ENCODE measurements at regions not wholly inside any gene's neighbourhood (a gene's known extent, or its start where the extent isn't known, plus 50 kb on each side); places are given as distances from the start of the nearest gene placed in this dataset.

DNA sequence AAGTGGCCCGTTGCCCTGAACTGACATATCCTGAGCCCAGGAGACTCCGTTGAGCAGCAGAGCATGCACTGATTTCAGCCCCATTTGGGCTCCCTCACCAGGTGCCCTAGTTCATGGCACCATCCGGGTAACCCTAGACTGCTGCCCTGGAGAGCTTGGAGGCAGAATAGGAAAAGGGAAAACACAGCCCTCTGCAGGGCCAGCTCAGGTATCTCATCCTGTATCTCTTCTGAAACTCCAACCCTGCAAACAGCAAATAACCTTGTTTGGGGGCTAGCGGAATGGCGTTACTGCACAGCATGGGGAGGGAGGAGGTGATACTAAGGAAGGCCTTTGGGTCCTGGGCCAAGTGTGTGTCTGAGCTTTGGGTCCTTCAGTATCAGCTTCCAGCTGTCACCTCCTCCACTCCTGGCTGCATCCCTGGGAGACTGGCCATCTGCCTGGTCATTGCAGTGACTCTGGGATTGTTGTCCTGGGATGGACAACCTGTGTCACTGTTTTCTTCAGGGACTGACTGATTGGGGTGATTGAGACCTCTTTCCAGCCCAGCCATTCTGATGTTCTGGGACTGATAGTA lies 233.8 kb upstream of the SKOR2 start:
- DNase-seq (ENCODE audit: low read depth) = no peak
- TF ChIP-seq, protein P1, sequence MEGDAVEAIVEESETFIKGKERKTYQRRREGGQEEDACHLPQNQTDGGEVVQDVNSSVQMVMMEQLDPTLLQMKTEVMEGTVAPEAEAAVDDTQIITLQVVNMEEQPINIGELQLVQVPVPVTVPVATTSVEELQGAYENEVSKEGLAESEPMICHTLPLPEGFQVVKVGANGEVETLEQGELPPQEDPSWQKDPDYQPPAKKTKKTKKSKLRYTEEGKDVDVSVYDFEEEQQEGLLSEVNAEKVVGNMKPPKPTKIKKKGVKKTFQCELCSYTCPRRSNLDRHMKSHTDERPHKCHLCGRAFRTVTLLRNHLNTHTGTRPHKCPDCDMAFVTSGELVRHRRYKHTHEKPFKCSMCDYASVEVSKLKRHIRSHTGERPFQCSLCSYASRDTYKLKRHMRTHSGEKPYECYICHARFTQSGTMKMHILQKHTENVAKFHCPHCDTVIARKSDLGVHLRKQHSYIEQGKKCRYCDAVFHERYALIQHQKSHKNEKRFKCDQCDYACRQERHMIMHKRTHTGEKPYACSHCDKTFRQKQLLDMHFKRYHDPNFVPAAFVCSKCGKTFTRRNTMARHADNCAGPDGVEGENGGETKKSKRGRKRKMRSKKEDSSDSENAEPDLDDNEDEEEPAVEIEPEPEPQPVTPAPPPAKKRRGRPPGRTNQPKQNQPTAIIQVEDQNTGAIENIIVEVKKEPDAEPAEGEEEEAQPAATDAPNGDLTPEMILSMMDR (IDR thresholded peaks at IDR 0.05; ENCODE audit: insufficient read depth, low read length, poor library complexity, severe bottlenecking) = no peak
- no peaks in the 10 kb centered on the region for H3K36me3 ChIP-seq (ENCODE audit: control insufficient read depth, insufficient read depth, low read length)
- no peak overlapping the region for H3K4me3 ChIP-seq (ENCODE audit: low read depth, low read length)
- no peaks in the 10 kb centered on the region for H3K27me3 ChIP-seq (ENCODE audit: control insufficient read depth, insufficient read depth, low read length)

DNA sequence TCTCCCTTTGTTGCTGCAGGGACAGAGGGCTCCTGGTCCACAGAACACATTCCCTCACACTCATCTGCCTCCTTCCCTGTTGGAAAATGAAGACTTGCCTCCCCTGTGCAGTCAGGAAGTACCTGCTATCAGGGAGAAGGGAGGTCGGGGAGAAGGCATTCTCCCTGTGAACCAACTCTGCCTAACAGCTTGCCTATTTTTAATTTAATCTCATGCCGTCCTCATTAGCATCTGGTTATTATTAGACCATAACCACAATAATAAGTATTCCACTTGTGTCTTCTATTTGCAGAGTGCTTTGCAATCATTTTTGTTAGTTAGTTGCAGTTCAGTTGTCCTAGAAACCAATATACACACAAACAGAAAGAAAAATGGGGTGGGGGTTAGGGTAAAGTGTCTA lies 232.6 kb upstream of the SKOR2 start:
- Histone ChIP-seq H3K4me3 (ENCODE audit: low read depth, low read length) (no peak overlapping the region), H3K27me3 (ENCODE audit: control insufficient read depth, insufficient read depth, low read length) (no peaks in the 10 kb centered on the region), H3K36me3 (ENCODE audit: control insufficient read depth, insufficient read depth, low read length) (no peaks in the 10 kb centered on the region)
- TF ChIP-seq, protein P1 (IDR thresholded peaks at IDR 0.05; ENCODE audit: insufficient read depth, low read length, poor library complexity, severe bottlenecking) = no peak
- DNase-seq (ENCODE audit: low read depth) = no peak

DNA sequence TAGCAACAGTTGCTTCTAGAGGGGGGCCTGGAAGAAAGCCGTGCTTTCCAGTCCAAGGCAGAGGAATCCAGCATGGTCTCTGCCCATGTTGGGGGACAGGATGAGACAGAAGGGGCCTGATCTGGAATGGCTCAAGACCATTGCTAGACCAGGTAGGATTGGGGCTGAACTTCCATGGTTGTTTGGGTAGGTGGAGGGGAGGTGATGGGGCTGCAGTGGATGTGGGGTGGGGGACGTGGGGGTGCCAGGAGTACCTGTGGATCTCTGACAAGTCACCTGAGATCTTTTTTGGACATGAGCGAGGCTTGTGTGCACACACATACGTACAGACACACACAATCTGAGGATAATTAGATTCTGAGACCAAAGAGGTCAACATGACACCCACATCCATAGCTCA lies 228.7 kb upstream of the SKOR2 start:
- Histone ChIP-seq H3K4me3 (ENCODE audit: low read depth, low read length) (no peak overlapping the region), H3K27me3 (ENCODE audit: control insufficient read depth, insufficient read depth, low read length) (no peaks in the 10 kb centered on the region), H3K36me3 (ENCODE audit: control insufficient read depth, insufficient read depth, low read length) (no peaks in the 10 kb centered on the region)
- TF ChIP-seq, protein P1 (IDR thresholded peaks at IDR 0.05; ENCODE audit: insufficient read depth, low read length, poor library complexity, severe bottlenecking) = no peak
- no peak for DNase-seq (ENCODE audit: low read depth)

DNA sequence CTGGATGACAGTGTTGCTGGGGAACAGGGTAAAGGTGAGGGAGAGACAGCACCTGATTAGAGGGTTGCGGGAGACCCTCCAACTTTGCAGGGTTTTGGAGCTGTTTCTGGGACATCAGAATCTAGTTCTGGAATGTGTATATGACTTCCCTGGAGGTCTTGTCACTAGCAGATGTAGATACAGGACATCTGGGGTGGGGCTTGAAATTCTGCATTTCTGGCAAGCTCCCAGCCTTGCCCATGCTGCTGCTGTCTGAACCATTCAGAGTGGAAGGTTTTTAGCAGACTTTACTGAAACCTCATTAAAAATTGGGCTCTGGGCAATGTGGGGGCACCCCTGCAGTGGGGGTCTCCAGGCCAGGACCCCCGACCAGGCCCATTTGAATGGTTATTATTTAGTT lies 220.3 kb upstream of the SKOR2 start:
- H3K27me3 ChIP-seq (ENCODE audit: control insufficient read depth, insufficient read depth, low read length) = no peaks in the 10 kb centered on the region
- TF ChIP-seq, protein P1 (IDR thresholded peaks at IDR 0.05; ENCODE audit: insufficient read depth, low read length, poor library complexity, severe bottlenecking) = no peak
- no peaks in the 10 kb centered on the region for H3K36me3 ChIP-seq (ENCODE audit: control insufficient read depth, insufficient read depth, low read length)
- no peak overlapping the region for H3K4me3 ChIP-seq (ENCODE audit: low read depth, low read length)
- no peak for DNase-seq (ENCODE audit: low read depth)

DNA sequence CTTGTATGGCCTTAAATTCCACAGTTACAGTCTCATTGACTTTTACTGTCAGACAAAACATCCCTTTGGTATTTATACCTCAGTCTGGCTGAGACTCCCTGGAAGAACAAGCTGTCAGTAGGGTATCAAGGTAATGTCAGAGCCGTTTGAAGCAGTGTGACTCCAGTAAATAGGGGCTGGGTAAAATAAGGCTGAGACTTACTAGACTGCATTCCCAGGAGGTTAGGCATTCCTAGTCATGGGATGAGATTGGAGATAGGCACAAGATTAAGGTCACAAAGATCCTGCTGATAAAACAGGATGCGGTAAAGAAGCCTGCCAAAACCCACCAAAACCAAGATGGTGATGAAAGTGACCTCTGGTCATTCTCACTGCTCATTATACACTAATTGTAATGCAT lies 219.5 kb upstream of the SKOR2 start:
- no peak for DNase-seq (ENCODE audit: low read depth)
- Histone ChIP-seq H3K27me3 (ENCODE audit: control insufficient read depth, insufficient read depth, low read length) (no peaks in the 10 kb centered on the region), H3K4me3 (ENCODE audit: low read depth, low read length) (no peak overlapping the region), H3K36me3 (ENCODE audit: control insufficient read depth, insufficient read depth, low read length) (no peaks in the 10 kb centered on the region)
- TF ChIP-seq, protein P1 (IDR thresholded peaks at IDR 0.05; ENCODE audit: insufficient read depth, low read length, poor library complexity, severe bottlenecking) = no peak

DNA sequence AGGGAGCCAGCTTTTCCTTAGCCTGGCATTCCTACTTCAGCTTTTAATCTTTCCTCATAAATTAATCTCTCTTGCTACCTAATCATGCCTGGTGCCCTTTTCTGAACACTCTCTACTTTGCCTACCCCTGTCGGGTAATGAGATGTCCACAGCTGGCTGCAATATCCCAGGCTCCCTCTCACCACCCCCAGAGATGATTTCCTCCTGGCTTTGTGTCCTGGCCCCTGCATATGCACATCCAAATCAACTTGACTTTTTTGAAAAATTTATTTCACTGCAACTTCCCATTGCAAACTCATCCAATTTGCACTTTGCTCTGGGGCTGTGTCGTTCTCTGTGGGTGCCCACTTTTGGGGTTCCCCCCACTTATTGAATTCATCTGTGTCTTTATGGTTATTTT lies 218.1 kb upstream of the SKOR2 start:
- no peaks in the 10 kb centered on the region for H3K27me3 ChIP-seq (ENCODE audit: control insufficient read depth, insufficient read depth, low read length)
- TF ChIP-seq, protein P1 (IDR thresholded peaks at IDR 0.05; ENCODE audit: insufficient read depth, low read length, poor library complexity, severe bottlenecking) = no peak
- no peaks in the 10 kb centered on the region for H3K36me3 ChIP-seq (ENCODE audit: control insufficient read depth, insufficient read depth, low read length)
- no peak for DNase-seq (ENCODE audit: low read depth)
- H3K4me3 ChIP-seq (ENCODE audit: low read depth, low read length) = no peak overlapping the region

Measured in kidney epithelial cell (primary cell).